Fibroblast of skin of abdomen (primary cell): ENCODE measurements at regions not wholly inside any gene's neighbourhood (a gene's known extent, or its start where the extent isn't known, plus 50 kb on each side); places are given as distances from the start of the nearest gene placed in this dataset.

Experiments
- DNase-seq: peaks from one replicate; pipeline ENCODE4 v3.0.0-alpha.2; 2013

GRCh38 chr9:84456527-84456926, 116.0 kb upstream of the SLC28A3 start:
- no peak for DNase-seq

DNA sequence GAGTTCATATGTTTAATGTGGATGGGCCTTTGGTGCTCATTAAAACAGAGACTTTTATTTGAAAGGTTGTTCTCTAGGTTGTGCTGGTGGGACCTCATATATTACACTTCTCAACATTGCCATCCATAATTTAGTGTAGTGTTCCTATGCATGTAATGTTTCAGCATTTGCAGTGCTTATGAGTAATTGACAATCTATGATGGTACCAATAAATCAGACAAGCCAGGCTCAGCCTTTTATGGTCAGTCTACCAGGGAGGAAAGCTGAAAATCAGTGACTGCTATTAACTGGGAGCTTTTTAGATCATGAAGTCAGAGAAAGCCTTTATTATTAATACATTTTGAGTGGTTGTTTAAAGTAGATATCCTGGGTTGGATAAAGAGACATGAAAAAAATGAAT, 120.1 kb upstream of the SLC28A3 start:
- no peak for DNase-seq

- no peak for DNase-seq
Observed at GRCh38 chr9:84463272-84463671, 122.7 kb upstream of the SLC28A3 start.

GRCh38 chr9:84466580-84467285, 126.2 kb upstream of the SLC28A3 start:
- no peak for DNase-seq

DNA sequence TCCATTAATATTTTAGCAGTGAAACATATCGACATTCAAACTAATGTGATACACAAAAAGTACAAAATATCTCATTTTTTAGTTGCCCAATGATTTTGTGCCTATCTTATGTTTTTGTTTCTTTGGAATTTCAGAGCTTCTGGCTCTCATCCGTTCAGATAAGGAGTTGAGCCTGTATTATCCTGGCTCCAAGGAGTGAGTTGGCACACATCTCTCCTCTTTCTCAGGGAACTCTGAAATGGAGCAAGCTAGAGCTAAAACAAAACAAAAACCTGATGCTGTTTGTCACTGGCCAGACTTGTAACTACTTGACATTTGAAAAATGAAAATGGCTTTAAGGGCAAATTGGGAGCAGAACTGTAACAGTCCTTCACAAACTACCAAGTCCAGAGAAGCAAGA, 131.3 kb upstream of the SLC28A3 start:
- no peak for DNase-seq

DNA sequence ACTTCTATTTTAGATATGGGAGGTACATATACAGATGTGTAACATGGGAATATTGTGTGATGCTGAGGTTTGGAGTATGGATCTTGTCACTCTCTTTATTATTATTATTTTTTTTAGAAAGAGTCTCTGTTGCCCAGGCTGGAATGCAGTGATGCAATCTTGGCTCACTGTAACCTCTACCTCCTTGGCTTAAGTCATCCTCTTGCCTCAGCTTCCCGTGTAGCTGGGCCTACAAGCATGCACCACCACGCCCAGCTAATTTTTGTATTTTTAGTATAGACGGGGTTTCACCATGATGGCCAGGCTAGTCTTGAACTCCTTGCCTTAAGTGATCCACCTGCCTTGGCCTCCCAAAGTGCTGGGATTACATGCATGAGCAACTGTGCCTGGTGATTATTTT, 138.4 kb upstream of the SLC28A3 start:
- no peak for DNase-seq

DNA sequence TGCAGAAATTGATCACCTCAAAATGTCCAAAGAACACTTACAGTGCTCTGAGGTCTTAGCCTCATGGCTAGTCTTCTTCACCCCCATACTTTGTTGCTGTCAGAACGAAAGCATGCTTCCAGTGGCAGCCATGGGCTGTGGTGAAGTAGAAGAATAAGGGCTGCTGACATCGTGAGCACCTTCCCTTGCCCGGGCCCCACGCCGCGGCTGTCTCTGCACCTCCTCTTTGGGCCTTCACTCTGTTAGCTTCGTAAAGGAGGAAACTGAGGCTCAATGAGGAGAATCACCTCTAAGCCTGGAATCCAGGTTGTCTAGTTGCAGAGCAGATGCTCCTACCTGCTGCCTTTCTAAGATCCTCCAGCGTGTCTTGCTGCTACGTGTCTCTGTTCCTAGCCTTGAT, 139.5 kb upstream of the SLC28A3 start:
- DNase-seq: no peak

GRCh38 chr9:84481231-84481630, 140.7 kb upstream of the SLC28A3 start:
- DNase-seq: no peak

GRCh38 chr9:84481636-84482218, 141.2 kb upstream of the SLC28A3 start:
- DNase-seq: no peak

DNA sequence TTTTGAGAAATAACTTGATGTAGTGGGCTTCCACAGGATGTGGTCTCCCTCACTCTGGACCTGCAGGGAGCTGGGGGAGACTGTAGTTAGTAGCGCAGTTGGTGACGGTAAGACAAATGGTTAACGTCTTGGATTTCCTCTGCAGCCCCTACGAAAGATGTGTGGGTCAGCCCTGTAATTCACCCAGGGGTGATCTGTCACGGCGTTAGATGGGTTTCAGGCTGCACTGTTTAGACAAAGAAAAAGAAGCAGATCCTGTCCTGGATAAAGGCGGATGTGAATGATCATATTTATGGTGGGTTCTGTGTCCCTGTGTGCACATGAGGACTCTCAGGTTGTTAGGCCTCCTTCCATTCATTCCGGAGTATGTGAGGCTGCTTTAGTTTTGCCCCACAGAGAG, 142.0 kb upstream of the SLC28A3 start:
- DNase-seq: no peak

GRCh38 chr9:84484172-84484571, 143.6 kb upstream of the SLC28A3 start:
- no peak for DNase-seq

DNA sequence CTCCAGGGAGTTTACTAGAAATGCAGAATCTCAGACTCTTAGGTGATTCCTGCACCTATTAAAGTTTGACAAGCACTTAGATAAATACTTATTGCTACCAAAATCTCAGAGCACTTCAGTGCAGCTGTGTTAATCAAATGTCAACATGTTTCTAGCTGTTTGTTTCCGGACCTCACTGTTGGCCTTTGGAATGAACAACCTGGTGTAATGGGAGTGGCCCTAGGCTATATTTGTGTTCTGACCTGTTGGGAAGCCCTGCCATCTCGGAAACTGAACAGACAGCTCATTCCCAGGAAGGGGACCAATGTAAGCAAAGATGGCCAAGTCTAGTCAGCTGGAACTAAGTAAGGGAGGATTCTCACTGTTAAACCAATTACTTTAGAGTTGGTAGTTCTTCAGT, 145.0 kb upstream of the SLC28A3 start:
- DNase-seq: no peak

- no peak for DNase-seq
Observed at GRCh38 chr9:84486663-84487062, 146.1 kb upstream of the SLC28A3 start.

DNA sequence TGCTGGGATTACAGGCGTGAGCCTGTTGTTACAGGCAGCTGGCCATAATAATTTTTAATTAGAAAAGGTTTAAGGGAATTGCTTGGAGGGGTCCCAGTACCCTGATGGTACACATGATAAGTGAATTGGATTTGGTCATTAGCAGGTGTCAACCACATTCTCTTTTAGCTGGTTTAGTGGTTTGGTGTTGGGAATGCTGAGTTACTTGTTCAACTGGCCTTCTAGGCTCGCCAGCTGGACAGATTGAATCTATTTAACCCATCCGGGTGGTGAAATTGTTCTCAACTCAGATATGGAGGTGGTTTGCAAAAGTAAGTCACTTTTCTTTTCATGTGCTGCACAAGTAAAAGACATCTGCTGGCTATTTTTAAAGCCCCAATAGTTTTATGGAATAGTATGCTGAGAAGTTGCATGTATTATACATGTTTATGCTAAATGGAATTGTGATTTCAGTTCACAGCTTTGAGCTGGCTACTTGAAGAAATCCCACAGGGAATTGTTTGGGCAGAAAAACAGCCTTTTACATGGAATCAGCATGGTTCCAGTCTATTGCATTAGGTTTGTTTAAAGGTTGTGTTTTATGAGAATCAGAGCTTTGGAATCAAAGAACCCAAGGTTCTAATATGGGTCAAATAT, 149.8 kb upstream of the SLC28A3 start:
- DNase-seq: no peak

- DNase-seq: no peak
Observed at GRCh38 chr9:84490842-84491325, 150.3 kb upstream of the SLC28A3 start.

GRCh38 chr9:84492366-84493159, 152.0 kb upstream of the SLC28A3 start:
- no peak for DNase-seq

DNA sequence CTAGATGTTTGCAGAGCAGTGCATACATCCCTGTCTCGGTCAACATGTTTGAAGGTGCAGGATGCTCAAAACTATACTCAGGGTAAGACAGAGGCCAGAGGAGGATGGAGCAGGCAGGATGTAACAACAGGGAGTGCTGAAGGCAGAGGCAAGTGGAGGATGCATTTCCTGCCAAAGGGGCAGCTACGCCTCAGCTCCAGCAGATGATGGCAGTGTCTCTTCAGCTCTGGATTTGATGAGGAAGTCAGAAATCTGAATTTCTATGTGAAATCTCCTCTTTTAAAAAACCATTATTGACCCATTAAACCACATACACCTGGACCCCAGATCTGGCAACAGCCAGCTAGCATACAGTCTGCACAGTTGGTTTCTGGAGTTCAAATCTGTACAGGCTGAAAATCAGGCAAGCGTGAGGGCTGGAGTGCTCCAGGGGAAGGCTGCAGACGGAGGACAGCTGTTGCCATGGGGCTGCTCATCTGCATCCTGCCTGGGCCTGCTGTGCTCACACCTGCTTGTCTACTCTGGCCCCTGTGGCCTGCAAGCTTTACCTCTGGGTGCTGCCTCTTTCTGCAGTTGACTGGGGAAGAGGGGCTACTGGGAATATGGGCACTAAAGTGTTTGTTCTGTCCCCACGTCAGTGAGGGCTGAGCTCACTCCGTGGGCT, 152.9 kb upstream of the SLC28A3 start:
- no peak for DNase-seq

GRCh38 chr9:84499969-84500582, 159.5 kb upstream of the SLC28A3 start:
- no peak for DNase-seq

- DNase-seq: no peak
Observed at GRCh38 chr9:84500826-84501225, 160.3 kb upstream of the SLC28A3 start.

- DNase-seq: no peak
Observed at GRCh38 chr9:84501587-84501986, 161.0 kb upstream of the SLC28A3 start.

- no peak for DNase-seq
Observed at GRCh38 chr9:84502066-84502465, 161.5 kb upstream of the SLC28A3 start.

- DNase-seq: no peak
Observed at GRCh38 chr9:84504360-84504759, 163.8 kb upstream of the SLC28A3 start.
